Smooth muscle cell (in vitro differentiated cells): ENCODE measurements at regions not wholly inside any gene's neighbourhood (a gene's known extent, or its start where the extent isn't known, plus 50 kb on each side); places are given as distances from the start of the nearest gene placed in this dataset.

Experiments used
- DNase-seq: peaks from one replicate; lab custom pipeline; 2025; ENCODE audit not compliant: unreplicated experiment; lab: John Stamatoyannopoulos, UW
- H2AFZ ChIP-seq: fragments of 200-600 bp; sonication (generic); 2 replicates; pipeline ENCODE4 v1.6.0; 2016; ENCODE audit warnings: antibody characterized with exemption, low read depth, mild to moderate bottlenecking
- H3F3A ChIP-seq: fragments of 200-600 bp; sonication (generic); 2 replicates; pipeline ENCODE4 v1.6.0; 2017; ENCODE audit warnings: antibody characterized with exemption, low read depth
- H3K27ac ChIP-seq: fragments of 200-600 bp; sonication (generic); 2 replicates; pipeline ENCODE4 v1.5.1; 2016; ENCODE audit warnings: low read depth, mild to moderate bottlenecking
- H3K27me3 ChIP-seq: fragments of 200-600 bp; sonication (generic); 2 replicates; pipeline ENCODE4 v1.6.1; 2016; ENCODE audit warnings: low read depth, mild to moderate bottlenecking
- H3K36me3 ChIP-seq: fragments of 200-600 bp; sonication (generic); 2 replicates; pipeline ENCODE4 v1.5.1; 2016; ENCODE audit warnings: low read depth
- H3K4me1 ChIP-seq: fragments of 200-600 bp; sonication (generic); 2 replicates; pipeline ENCODE4 v1.5.1; 2016; ENCODE audit warnings: low read depth
- H3K4me2 ChIP-seq: fragments of 200-600 bp; sonication (generic); 2 replicates; pipeline ENCODE4 v1.6.0; 2016; ENCODE audit warnings: mild to moderate bottlenecking
- H3K4me3 ChIP-seq: fragments of 200-600 bp; sonication (generic); 2 replicates; pipeline ENCODE4 v1.5.1; 2016; ENCODE audit warnings: mild to moderate bottlenecking
- H3K79me2 ChIP-seq: fragments of 200-600 bp; sonication (generic); 2 replicates; pipeline ENCODE4 v1.6.0; 2016; ENCODE audit warnings: low read depth, mild to moderate bottlenecking
- H3K9ac ChIP-seq: fragments of 200-600 bp; sonication (generic); 2 replicates; pipeline ENCODE4 v1.6.0; 2016; ENCODE audit warnings: low read depth
- H3K9me3 ChIP-seq: fragments of 200-600 bp; sonication (generic); replicated peaks from 2 replicates; pipeline ENCODE4 v1.5.1; 2016; ENCODE audit warnings: low read depth
- H4K20me1 ChIP-seq: fragments of 200-600 bp; sonication (generic); 2 replicates; pipeline ENCODE4 v1.6.0; 2016; ENCODE audit warnings: low read depth
- CTCF ChIP-seq: fragments of 200-600 bp; sonication (generic); IDR thresholded peaks from 2 replicates; pipeline ENCODE4 v1.5.1; 2017; ENCODE audit warnings: borderline replicate concordance, mild to moderate bottlenecking, antibody characterized with exemption; ENCODE audit not compliant: insufficient read depth, poor library complexity, severe bottlenecking
- WGBS: methylation state at CpG from one replicate; pipeline ENCODE4 v1.1.7; 2016; ENCODE audit warnings: low lambda C conversion rate; 5-methylcytosine and 5-hydroxymethylcytosine counted together

- no peak overlapping the region for H2AFZ ChIP-seq
- no peak overlapping the region for H3K4me3 ChIP-seq
- H3K79me2 ChIP-seq: no peaks in the 10 kb centered on the region
- no peaks in the 10 kb centered on the region for H4K20me1 ChIP-seq
- peaks cover 30% of the 10 kb centered on the region for H3K4me1 ChIP-seq
- H3K9me3 ChIP-seq: no peaks in the 10 kb centered on the region
- no peak overlapping the region for H3K9ac ChIP-seq
- H3K27me3 ChIP-seq: no peaks in the 10 kb centered on the region
- no peak overlapping the region for H3K4me2 ChIP-seq
- no peaks in the 10 kb centered on the region for H3K36me3 ChIP-seq
- WGBS: 55% methylated on average over 7 of the region's 7 CpGs
- no peaks in the 10 kb centered on the region for H3F3A ChIP-seq
- DNase-seq: no peak
- TF ChIP-seq CTCF: no peak
- H3K27ac ChIP-seq: peak overlapping the region; percentile 62
Measured at GRCh38 chr1:81682490-81682889, 118.2 kb upstream of the ADGRL2 start.

- H3K4me2 ChIP-seq: no peak overlapping the region
- no peaks in the 10 kb centered on the region for H3F3A ChIP-seq
- peaks cover 30% of the 10 kb centered on the region for H3K4me1 ChIP-seq
- H2AFZ ChIP-seq: no peak overlapping the region
- no peaks in the 10 kb centered on the region for H4K20me1 ChIP-seq
- H3K36me3 ChIP-seq: no peaks in the 10 kb centered on the region
- no peaks in the 10 kb centered on the region for H3K79me2 ChIP-seq
- no peaks in the 10 kb centered on the region for H3K27me3 ChIP-seq
- TF ChIP-seq CTCF: no peak
- peak overlapping the region; percentile 62 for H3K27ac ChIP-seq
- no peak for DNase-seq
- no peak overlapping the region for H3K4me3 ChIP-seq
- H3K9ac ChIP-seq: no peak overlapping the region
- no peaks in the 10 kb centered on the region for H3K9me3 ChIP-seq
- WGBS: 50% methylated on average over 3 of the region's 3 CpGs
Measured at GRCh38 chr1:81681601-81682266, 119.0 kb upstream of the ADGRL2 start.

- Histone ChIP-seq H3K27ac (peak overlapping the region; percentile 62), H3K9ac (no peak overlapping the region), H3K4me2 (no peak overlapping the region), H2AFZ (no peak overlapping the region), H3K27me3 (no peaks in the 10 kb centered on the region), H3K9me3 (no peaks in the 10 kb centered on the region), H3K4me3 (no peak overlapping the region), H3K79me2 (no peaks in the 10 kb centered on the region), H3F3A (no peaks in the 10 kb centered on the region), H3K36me3 (no peaks in the 10 kb centered on the region), H4K20me1 (no peaks in the 10 kb centered on the region), H3K4me1 (peaks cover 30% of the 10 kb centered on the region)
- no peak for DNase-seq
- TF ChIP-seq CTCF: no peak
- WGBS: 64% methylated on average over 2 of the region's 2 CpGs
Measured at GRCh38 chr1:81681114-81681513, 119.6 kb upstream of the ADGRL2 start.

GRCh38 chr1:81679942-81680341 is 120.8 kb upstream of the ADGRL2 start:
- peak overlapping the region; percentile 82 for H2AFZ ChIP-seq
- H3K4me3 ChIP-seq: no peak overlapping the region
- no peak for DNase-seq
- no peaks in the 10 kb centered on the region for H3K79me2 ChIP-seq
- H3F3A ChIP-seq: no peaks in the 10 kb centered on the region
- no peaks in the 10 kb centered on the region for H3K36me3 ChIP-seq
- H3K9me3 ChIP-seq: no peaks in the 10 kb centered on the region
- H3K27ac ChIP-seq: peak overlapping the region; percentile 62
- H3K4me2 ChIP-seq: peak overlapping the region; percentile 57
- H3K27me3 ChIP-seq: no peaks in the 10 kb centered on the region
- no peaks in the 10 kb centered on the region for H4K20me1 ChIP-seq
- 8% methylated on average over 3 of the region's 3 CpGs for WGBS
- H3K9ac ChIP-seq: no peak overlapping the region
- TF ChIP-seq CTCF: no peak
- H3K4me1 ChIP-seq: peaks cover 30% of the 10 kb centered on the region
